Panc1 (cell line): ENCODE measurements at regions not wholly inside any gene's neighbourhood (a gene's known extent, or its start where the extent isn't known, plus 50 kb on each side); places are given as distances from the start of the nearest gene placed in this dataset.

Experiments
- ATAC-seq: fragments of 200-7000 bp; cut with Tn5 transposase; 2 replicates; pipeline ENCODE4 v1.9.1; 2020; ENCODE audit warnings: mild to moderate bottlenecking, moderate library complexity
- BruUV-seq: library from RNA; stranded (reverse); fragments of 400-500 nt; replicated peaks from 2 replicates; lab custom pipeline; 2021; lab: Mats Ljungman, UMichigan
- CTCF ChIA-PET: fragments of 300-600 bp; sonication (Branson Sonifier 250); formaldehyde crosslinking; loops from one replicate; lab custom pipeline; 2022; ENCODE audit warnings: antibody characterized with exemption; lab: Charles Lee
- POLR2A ChIA-PET: fragments of 300-600 bp; sonication (Branson Sonifier 250); formaldehyde crosslinking; loops from one replicate; lab custom pipeline; 2022; ENCODE audit warnings: antibody characterized with exemption; lab: Charles Lee
- DNase-seq: peaks from one replicate; pipeline ENCODE4 v3.0.0-alpha.2; 2010; ENCODE audit warnings: low read depth, low spot score
- H3K27ac ChIP-seq: 2 replicates; pipeline ENCODE4 v1.5.1; 2011; ENCODE audit warnings: mild to moderate bottlenecking, low read length, inconsistent platforms
- H3K27me3 ChIP-seq: fragments of 200-500 bp; sonication (Bioruptor generic); 2 replicates; pipeline ENCODE4 v1.6.0; 2014; ENCODE audit warnings: low read length, inconsistent platforms; ENCODE audit not compliant: control insufficient read depth, insufficient read depth
- H3K36me3 ChIP-seq: fragments of 200-500 bp; sonication (Bioruptor generic); 2 replicates; pipeline ENCODE4 v1.5.1; 2014; ENCODE audit warnings: inconsistent platforms, mild to moderate bottlenecking, low read length, moderate library complexity; ENCODE audit not compliant: control insufficient read depth, insufficient read depth
- H3K4me1 ChIP-seq: 2 replicates; pipeline ENCODE4 v1.5.1; 2011; ENCODE audit warnings: inconsistent platforms, mild to moderate bottlenecking, low read length, moderate library complexity; ENCODE audit not compliant: control insufficient read depth, insufficient read depth
- H3K4me3 ChIP-seq, 2 experiments: 2 replicates each; pipeline ENCODE4 v1.5.1; 2011 to 2012; ENCODE audit warnings: low read depth in 2 of 2, low read length in 2 of 2, mild to moderate bottlenecking in 2 of 2, inconsistent platforms in 1 of 2, moderate library complexity in 1 of 2
- H3K9me3 ChIP-seq: fragments of 200-500 bp; sonication (Bioruptor generic); 2 replicates; pipeline ENCODE4 v1.5.1; 2014; ENCODE audit warnings: low read depth, mild to moderate bottlenecking, inconsistent platforms, low read length, moderate library complexity; ENCODE audit not compliant: control insufficient read depth, insufficient read depth
- POLR2AphosphoS5 ChIP-seq: IDR thresholded peaks from 2 replicates; pipeline ENCODE4 v1.6.1; 2012; ENCODE audit warnings: mild to moderate bottlenecking, low read depth, low read length, moderate library complexity
- SIN3A ChIP-seq: IDR thresholded peaks from 2 replicates; pipeline ENCODE4 v1.6.1; 2012; ENCODE audit warnings: low read depth, mild to moderate bottlenecking, low read length, moderate library complexity, borderline replicate concordance; ENCODE audit not compliant: insufficient read depth
- TCF7L2 ChIP-seq: IDR thresholded peaks from 2 replicates; pipeline ENCODE4 v1.6.1; 2011; ENCODE audit warnings: mild to moderate bottlenecking, low read depth, low read length, inconsistent platforms
- in situ Hi-C: cut with HindIII; loops from 2 replicates; pipeline ENCODE4 v1.10.0; 2016; ENCODE audit warnings: low sequenced_read_pairs, low pct_unique_long_range_greater_than_20kb
- intact Hi-C: fragments of 100-400 bp; cut with micrococcal nuclease; formaldehyde crosslinking; loops from one replicate; pipeline ENCODE4 v1.10.0; 2022; ENCODE audit not compliant: unreplicated experiment
- TF ChIP-seq, protein P1 (sequence below): fragments of 450-650 bp; IDR thresholded peaks from 2 replicates; pipeline ENCODE4 v1.5.1; 2017; ENCODE audit warnings: mild to moderate bottlenecking
- TF ChIP-seq, protein P2 (sequence below), 2 experiments: IDR thresholded peaks; 2 replicates each; pipeline ENCODE4 v1.6.1; 2011 to 2012; ENCODE audit warnings: low read depth in 2 of 2, control low read depth in 1 of 2, low read length in 1 of 2, mild to moderate bottlenecking in 1 of 2, moderate library complexity in 1 of 2; ENCODE audit not compliant: insufficient read depth in 1 of 2

DNA sequence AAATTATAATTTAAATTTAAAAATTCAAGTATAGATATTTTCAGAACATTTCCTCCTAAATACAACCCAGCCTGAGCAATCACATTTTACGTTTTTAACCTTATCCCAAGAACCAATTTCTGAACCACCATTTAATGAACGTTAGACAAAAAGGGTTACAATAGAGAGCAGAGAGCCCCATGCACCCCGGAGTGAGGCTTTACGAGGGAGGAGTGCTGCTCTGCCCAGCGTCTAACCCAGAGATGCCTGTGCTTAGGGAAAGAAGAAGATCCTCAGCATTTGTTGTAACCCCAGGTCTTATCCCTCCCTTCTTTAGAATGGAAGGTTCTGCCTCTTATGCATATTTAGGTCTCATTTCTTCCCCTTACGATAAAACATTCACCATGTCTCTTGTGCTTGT is 169.1 kb downstream of the ICE1 start:
- Histone ChIP-seq H3K9me3 (no peaks in the 10 kb centered on the region), H3K4me1 (no peaks in the 10 kb centered on the region), H3K27me3 (no peaks in the 10 kb centered on the region), H3K36me3 (no peaks in the 10 kb centered on the region), H3K4me3 (no peak overlapping the region), H3K27ac (no peak overlapping the region)
- in situ Hi-C loops (no loop called here), intact Hi-C loops (no loop called here)
- ATAC-seq (no peak), DNase-seq (no peak)
- TF ChIP-seq TCF7L2 (no peak), SIN3A (no peak), POLR2AphosphoS5 (no peak)
- TF ChIP-seq, protein P1, sequence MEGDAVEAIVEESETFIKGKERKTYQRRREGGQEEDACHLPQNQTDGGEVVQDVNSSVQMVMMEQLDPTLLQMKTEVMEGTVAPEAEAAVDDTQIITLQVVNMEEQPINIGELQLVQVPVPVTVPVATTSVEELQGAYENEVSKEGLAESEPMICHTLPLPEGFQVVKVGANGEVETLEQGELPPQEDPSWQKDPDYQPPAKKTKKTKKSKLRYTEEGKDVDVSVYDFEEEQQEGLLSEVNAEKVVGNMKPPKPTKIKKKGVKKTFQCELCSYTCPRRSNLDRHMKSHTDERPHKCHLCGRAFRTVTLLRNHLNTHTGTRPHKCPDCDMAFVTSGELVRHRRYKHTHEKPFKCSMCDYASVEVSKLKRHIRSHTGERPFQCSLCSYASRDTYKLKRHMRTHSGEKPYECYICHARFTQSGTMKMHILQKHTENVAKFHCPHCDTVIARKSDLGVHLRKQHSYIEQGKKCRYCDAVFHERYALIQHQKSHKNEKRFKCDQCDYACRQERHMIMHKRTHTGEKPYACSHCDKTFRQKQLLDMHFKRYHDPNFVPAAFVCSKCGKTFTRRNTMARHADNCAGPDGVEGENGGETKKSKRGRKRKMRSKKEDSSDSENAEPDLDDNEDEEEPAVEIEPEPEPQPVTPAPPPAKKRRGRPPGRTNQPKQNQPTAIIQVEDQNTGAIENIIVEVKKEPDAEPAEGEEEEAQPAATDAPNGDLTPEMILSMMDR, result no peak
- TF ChIP-seq, protein P2, sequence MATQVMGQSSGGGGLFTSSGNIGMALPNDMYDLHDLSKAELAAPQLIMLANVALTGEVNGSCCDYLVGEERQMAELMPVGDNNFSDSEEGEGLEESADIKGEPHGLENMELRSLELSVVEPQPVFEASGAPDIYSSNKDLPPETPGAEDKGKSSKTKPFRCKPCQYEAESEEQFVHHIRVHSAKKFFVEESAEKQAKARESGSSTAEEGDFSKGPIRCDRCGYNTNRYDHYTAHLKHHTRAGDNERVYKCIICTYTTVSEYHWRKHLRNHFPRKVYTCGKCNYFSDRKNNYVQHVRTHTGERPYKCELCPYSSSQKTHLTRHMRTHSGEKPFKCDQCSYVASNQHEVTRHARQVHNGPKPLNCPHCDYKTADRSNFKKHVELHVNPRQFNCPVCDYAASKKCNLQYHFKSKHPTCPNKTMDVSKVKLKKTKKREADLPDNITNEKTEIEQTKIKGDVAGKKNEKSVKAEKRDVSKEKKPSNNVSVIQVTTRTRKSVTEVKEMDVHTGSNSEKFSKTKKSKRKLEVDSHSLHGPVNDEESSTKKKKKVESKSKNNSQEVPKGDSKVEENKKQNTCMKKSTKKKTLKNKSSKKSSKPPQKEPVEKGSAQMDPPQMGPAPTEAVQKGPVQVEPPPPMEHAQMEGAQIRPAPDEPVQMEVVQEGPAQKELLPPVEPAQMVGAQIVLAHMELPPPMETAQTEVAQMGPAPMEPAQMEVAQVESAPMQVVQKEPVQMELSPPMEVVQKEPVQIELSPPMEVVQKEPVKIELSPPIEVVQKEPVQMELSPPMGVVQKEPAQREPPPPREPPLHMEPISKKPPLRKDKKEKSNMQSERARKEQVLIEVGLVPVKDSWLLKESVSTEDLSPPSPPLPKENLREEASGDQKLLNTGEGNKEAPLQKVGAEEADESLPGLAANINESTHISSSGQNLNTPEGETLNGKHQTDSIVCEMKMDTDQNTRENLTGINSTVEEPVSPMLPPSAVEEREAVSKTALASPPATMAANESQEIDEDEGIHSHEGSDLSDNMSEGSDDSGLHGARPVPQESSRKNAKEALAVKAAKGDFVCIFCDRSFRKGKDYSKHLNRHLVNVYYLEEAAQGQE (IDR thresholded peaks at IDR 0.05; ENCODE audit: insufficient read depth in 1 of 2, low read depth in 2 of 2, low read length in 1 of 2), result no peak
- ChIA-PET POLR2A (no interaction called here), CTCF (no interaction called here)
- BruUV-seq, result no TSS peak

- CTCF ChIA-PET, result no interaction called here
- Histone ChIP-seq H3K4me1 (no peaks in the 10 kb centered on the region), H3K36me3 (no peaks in the 10 kb centered on the region), H3K4me3 (no peak overlapping the region), H3K27ac (no peak overlapping the region), H3K27me3 (no peaks in the 10 kb centered on the region), H3K9me3 (peaks cover 2% of the 10 kb centered on the region; the same call in 1 of the 2 replicates)
- intact Hi-C loops (no loop called here), in situ Hi-C loops (no loop called here)
- DNase-seq (no peak), ATAC-seq (no peak)
- TF ChIP-seq, protein P2 (IDR thresholded peaks at IDR 0.05; ENCODE audit: insufficient read depth in 1 of 2, low read depth in 2 of 2, low read length in 1 of 2), result no peak
- TF ChIP-seq, protein P1, result no peak
- TF ChIP-seq TCF7L2 (no peak), SIN3A (no peak)
- POLR2A ChIA-PET, result no interaction called here
- no TSS peak for BruUV-seq
Observed at GRCh38 chr5:5589857-5590256, 167.4 kb downstream of the ICE1 start.
